Hematopoietic multipotent progenitor cell treated with erythropoietin and hydrocortisone succinate and interleukin-3 and kit ligand, for 17 days (in vitro differentiated cells): ENCODE measurements at regions not wholly inside any gene's neighbourhood (a gene's known extent, or its start where the extent isn't known, plus 50 kb on each side); places are given as distances from the start of the nearest gene placed in this dataset.

Source experiments
- DNase-seq: peaks from one replicate; pipeline ENCODE4 v3.0.0-alpha.2; 2015; ENCODE audit warnings: low spot score

DNA sequence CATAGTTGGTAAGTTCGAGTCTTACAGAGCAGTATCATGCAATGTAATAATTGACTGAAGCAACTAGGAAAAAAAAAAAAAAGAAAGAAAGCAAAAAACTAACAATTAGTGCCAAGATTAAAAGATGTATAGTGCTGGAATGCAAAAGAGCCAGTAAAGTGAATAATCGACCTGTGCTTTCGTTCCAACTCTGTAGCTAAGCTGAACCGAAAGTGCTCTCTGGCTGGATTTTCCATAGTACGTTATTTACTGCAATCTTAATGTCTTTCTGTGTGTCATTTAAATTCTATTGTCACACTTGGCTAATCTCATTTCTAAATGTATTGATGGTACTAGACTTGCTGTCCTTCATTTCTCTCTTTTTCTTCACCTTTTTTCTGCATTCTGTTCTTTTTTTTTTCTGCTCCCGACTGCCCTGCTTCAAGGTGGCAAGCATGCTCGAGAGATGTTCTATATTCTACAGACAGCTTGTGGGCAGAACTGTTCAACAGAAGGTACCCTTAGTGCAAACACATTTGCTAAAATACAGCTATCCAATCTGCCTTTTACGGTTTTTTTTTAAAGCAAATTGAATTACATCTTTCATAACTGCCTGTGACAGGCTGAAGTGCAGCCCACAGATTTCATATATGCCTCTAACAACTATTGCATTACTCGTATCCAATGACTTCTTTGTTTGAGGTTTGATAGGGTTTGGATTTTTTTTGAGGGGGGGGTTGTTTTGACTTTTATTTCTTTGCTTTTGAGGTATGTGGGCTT is 204.2 kb upstream of the MTNR1B start:
- DNase-seq: no peak

DNA sequence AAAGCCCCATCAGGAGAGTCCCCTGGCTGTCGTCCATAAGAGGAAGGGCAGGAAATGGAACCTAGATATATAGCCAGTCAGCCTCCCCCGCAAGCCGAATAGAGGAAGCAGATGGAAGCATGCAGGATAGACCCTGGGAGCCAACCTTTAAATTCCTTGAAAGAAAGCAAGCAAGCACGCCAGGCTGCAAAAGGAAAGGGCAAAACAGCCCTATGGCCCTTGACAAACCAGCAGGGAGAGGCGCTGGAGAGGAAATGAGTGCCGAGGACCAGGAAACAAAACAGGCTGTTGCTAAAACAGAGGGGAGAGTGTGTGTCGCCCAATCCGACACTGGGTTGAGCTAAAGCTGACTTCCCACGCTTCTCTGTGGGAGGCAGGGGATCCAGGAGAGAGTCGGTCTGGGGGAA is 203.5 kb upstream of the MTNR1B start:
- DNase-seq: no peak

DNA sequence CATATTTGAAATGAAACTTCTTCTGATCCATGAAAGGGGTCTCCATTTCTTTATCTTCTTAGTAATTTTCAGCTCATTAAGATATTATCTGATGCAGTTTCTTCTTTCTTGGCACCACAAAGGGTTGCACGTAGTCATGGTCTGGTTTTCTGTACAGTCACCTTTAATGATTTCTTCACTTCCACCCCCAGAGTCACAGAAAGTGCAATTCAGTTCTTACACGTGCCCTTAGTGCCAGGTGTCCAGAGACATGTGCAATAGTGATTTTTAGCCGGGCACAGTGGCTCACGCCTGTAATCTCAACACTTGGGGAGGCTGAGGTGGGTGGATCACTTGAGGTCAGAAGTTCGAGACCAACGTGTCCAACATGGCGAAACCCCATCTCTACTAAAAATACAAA is 202.8 kb upstream of the MTNR1B start:
- DNase-seq: no peak

DNA sequence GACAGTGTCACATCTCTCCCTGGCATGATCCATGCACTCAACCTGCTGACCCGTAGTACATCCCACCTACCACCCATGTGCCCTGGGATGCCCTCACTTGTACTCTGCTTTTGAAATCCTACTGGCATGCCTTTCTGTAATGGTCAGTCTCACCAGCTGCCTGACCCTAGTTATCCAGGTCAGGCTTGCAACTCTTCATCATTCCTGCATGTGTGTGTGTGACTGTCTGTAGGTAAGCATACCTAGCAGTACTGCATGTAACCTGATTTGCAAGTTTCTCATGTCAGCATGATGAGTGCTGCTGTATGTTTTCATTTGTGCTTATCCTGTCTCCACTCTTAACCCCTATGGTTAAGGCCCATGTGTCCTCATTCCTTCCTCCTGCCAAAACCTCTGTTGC is 202.0 kb upstream of the MTNR1B start:
- no peak for DNase-seq

DNA sequence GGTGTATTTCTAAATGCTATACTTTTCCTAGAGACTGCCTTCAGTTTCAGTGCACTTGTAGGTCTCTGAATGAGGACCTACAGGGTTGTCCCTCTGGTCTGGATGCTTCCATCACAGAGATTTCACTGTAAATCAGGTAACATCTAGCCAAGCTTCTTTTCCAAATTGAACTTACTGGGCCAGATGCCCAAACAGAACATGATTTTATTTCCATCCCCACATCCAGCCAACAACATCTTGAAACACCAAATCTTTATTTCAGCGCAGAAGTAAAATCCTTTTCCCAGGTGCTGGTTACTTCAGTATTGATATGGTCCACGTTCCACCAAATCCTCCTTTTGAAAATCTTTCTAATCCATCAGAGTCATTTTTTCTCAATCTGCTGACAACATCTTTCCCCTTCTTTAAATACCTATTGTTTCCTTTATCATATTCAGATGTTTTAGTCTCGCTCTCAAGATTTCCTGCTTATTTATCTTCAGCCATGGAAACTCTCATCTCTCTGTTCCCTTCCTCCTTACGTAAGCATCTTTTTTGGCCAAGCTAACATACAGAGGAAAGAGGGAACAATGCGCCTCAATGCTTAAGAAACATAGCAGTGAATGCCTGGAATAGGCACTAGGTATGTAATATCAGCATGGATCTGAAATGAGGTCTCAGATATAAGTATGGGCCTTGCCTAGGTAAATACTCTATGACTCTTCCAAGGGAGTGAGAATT is 201.2 kb upstream of the MTNR1B start:
- no peak for DNase-seq

DNA sequence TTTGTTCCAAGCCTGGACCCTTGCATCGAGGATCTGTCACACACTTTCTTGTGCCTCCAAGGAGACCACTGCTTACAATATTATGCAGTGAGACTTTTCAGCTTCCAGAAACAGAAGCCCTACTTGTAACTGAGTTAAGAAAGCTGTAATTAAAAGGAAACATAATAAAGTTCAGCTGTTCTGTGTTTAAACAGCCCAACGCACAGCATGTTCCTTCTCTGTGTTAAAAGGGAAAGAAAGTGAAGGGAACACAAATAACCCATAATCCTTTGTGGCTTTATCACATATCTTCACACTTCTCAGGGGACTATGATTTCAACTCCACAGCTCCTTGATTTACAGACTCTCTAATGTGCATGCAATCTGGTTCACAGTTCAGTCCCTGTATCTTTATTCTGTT is 200.3 kb upstream of the MTNR1B start:
- no peak for DNase-seq

DNA sequence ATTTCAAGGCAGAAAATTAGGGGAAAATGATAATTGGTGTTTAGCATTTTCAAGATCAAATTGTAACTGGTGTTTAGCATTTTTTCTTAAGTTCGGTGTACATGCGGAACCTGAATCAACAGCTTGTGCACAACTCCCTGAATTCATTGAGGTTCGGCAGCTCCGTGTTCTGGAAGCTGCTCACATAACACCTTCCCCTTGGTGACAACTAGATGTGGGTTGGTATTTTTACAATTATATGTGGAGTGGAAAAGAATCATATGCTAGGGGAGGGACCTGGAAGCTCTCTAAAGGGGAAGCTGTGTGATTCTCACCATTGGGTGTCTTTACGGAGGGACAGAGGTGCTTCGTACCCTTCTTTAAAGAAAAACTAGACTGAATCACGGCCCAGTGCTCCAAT is 199.0 kb upstream of the MTNR1B start:
- DNase-seq: no peak

DNA sequence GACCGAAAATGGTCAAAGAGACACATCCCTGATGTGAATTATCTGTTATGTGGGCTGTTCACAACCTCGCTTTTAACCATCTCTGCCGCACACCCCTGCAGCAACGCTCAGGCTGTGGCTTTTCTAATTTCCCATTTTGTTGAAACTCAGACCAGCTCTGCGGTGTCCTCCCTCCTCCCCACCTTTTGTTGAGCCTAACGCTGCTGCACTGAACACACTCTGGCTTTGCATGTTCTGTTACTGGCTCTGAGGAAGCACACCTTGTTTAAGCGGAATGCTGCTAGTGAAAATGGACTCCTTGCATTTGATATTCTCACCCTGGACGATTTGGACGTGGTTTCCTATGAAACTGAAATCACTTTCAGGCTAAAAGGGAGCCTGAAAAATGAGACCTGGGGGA is 198.5 kb upstream of the MTNR1B start:
- no peak for DNase-seq

DNA sequence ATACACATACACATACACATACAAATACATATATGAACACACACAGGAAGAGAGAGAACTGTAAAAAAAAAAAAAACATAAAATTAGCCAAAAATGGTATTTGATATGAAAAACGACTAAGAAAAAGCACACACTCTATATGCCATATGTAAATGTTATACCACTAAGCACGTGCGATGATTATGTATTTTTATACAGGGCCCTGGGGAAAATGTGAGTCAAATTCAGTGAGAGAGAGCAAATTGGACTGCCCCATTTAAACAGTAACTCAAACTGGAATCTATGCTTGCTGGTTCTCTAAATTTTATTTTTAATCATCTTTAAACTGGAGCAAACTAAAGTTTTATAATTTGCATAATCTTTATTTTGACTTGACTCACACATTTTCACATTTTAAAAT is 197.8 kb upstream of the MTNR1B start:
- DNase-seq: no peak

DNA sequence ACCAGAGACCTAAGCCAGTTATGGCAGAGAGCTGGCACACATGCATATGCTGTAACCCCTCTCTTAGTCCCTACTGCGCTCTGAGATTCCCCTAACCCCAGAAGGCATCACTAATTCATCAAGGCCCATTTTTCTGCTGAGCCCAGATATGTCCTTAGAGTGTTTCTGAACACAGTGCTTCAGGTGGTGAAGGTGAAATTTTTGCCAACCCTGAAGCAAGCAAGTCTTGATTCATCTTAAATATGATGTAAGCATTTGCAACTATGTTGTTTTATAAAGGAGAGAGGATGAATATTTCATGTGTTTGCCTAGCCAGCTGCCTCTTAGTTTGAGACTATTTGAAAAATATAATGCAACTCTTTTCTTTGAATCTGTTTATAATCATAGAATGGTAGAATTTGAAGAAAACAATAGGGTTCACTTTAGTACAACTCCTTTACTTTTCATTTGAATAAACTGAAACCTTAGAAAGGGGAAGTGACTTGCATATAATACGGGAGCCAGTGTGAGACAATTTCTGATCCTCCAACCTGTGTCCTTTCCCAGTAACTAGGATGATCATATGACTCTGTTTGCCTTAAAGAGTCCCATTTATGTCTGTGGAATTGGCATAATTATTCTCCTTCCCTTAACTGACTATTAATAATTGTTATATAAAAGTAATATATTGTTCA is 194.3 kb upstream of the MTNR1B start:
- no peak for DNase-seq

DNA sequence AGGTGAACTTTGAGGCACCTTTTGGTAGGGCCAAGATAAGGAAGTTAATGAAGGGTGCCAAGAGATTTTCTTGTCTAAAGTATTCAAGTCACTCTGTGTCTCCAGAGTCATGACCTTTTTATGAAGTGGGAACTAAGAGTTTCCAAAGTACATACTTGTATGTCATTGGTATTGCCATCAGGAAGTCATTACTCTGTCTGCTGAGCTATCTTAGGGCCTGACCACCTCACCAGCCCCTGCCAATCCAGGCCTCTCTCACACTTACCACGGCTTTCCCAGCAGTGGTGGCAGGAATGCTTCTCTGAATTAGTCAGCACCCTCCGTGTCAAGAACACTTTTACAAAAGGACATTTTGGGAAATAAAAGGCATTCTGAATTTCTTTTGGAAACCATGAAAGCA is 192.8 kb upstream of the MTNR1B start:
- no peak for DNase-seq

DNA sequence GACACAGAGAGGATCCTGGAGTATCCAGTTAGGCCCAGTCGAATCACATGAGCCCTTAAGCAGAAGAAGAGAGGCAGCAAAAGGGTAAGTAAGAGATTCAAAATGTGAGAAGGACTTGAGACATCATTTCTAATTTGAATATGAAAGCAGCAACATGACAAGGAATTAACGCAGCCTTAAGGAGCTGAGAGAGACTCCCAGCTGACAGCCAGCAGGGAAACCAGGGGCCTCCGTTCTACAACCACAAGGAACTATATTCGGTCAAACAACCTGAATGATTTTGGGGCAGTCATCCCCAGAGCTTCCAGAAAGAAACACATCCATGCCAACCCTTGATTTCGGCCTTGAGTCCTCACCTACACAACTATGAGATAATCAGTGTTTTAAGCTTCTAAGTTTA is 189.7 kb upstream of the MTNR1B start:
- no peak for DNase-seq

DNA sequence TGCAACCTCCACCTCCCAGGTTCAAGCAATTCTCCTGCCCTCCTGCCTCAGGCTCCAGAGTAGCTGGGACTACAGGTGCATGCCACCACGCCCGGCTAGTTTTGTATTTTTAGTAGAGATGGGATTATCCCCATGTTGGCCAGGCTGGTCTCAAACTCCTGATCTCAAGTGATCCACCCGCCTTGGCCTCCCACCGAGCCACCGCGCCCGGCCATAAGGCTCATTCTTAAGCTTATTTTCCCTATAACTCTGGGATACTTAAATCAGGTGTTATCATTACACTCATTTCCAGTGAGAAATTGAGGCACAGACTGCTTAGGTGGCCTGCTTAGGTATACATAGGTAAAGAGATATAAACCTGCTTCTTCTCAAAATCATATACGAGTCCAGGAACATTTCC is 188.3 kb upstream of the MTNR1B start:
- no peak for DNase-seq

DNA sequence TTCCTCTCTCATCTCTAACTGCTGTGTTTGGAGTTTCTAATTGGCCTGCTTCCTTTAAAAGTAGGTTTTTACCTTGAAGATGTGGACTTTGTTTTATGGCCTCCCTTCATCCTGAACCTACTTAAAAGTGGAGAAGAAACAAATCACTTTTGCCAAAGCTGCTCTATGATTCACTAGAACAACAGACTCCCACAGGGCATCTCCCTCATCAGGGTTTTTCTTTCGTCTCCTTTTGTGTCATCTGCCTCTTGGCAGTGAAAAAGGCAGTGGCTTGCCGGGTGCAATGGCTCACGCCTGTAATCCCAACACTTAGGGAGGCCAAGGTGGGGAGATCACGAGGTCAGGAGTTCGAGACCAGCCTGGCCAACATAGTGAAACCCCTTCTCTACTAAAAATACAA is 186.6 kb upstream of the MTNR1B start:
- DNase-seq: no peak

DNA sequence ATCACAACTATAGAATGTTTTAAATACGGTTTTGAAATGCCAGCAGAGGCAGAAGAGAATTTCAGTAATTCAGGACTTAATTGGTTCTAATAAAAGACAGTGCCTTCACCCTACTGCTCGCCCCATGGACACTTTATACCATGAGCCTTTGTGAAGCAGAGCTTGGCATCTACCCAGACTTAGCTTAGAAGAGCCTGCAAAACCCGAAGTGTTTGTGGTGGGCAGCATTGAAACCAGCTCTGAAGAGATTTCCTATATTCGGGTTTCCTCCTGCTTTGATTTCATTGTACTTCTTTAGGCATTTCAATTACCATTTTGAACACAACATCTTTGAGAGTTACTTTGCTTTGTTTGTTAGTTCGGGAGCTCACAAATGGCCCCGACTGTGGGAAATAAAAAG is 185.1 kb upstream of the MTNR1B start:
- no peak for DNase-seq

DNA sequence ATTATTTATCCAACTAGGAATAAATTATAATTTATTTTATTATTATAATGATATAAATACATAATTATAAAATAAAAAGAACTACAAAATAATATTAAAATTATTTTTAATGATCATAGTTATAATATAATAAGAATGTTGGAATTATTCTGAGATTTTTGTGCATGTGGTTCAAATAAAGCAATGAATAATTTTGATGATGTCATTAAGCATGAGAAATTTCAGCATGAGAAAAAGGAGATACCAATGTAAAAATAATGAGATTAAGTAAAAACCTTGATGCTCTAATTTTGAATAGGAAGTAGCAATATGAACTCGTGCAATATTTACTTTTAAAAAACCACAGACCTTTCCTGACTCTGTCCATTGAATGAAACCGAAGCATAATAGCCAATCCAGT is 181.8 kb upstream of the MTNR1B start:
- no peak for DNase-seq

DNA sequence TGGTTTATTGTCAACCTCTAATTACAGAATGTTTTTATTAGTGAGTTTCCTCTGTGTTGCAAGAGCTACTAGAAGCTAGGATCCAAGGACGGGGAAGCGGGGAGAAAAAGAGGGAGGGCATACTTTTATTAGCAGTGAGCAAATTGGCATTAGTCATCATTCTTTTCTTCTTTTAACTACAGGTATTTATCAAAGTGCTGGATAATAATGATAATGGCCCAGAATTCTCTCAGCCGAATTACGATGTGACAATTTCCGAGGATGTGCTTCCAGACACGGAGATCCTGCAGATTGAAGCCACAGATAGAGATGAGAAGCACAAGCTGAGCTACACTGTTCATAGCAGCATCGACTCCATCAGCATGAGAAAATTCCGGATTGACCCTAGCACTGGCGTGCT is 179.7 kb upstream of the MTNR1B start:
- DNase-seq: no peak

DNA sequence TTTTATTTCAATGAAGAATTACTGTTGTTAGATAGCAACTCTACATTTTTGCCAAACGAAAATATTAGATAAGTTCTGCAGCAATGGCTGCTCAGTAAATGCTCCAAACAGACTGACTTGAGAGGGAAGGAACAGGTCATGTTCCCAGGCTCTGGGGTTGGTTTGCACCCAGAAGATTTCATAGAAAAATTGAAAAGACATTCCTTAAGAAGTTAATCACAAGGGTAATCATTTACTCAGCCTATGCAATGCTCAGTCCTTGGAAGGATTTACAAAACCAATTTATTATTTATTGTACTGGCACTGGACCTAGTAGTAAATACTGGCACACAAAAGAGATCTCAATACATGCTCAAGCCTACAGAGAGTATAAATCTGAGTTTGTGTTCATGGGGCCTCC is 179.1 kb upstream of the MTNR1B start:
- no peak for DNase-seq

DNA sequence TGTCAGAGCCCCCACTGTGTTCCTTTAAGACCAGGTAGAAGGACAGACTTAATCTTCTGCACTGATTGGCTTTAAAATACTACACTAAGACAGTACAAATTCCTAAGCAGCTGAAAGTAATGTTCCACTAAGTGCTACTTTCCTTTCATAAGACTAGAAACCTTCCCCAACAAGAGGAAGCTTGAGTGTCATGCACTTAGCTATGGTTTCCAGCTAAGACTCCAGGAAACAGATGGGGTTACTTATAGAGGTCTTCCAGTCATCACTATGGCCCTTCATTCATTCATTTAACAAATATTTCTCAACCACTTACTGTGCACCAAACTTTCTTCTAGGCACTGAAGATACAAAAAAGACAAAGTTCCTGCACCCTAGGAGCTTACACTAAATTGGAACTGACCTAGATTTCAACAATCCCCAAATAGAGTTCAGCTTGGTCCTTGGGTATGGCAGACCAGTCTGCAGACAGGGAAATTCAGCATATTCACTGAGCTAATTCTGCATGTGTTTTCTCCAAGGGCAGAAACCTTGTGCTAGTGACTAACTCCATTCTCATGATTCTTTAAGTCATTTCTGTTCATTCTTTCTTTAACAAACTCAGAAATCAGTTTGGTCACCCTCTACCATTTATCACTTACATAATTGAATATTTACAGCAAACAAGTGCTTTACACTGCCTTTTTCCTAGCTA is 178.4 kb upstream of the MTNR1B start:
- no peak for DNase-seq

DNA sequence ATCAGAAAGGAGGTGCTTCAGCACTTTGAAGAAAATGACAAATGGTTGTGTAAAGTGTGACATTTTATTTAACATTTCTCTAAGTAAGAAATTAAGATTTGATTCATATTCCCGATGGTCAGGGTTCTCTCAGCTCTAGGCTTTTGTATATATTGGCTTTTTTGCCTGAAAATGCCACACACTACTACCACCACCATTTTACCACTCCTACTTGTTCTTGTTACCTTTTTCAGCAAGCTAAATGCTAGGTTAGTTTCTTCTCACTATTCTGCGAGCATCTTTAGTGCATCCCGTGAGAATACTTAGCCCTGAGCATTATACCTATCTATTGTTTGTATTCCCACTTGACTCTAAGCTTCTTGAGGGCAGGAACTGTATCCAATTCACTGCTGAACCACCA is 177.6 kb upstream of the MTNR1B start:
- DNase-seq: no peak

DNA sequence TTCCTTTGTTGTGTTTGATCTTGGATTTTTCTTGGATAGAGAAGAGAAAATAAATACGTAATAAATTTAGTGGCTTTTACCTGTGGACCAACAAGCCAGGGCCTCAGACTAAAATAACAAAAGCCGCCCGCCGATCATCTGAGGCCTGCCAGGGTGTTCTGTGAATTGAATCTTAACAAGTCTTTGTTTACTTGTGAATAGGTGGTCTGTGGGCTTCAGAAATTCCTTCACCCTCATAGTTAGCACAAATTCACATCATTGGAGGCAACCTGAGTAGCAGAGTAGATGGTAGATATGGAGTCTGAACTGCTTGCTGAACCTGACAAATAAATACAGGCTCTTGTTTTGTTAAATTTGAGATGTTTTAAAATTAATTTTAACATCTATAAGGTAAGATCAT is 176.3 kb upstream of the MTNR1B start:
- no peak for DNase-seq

DNA sequence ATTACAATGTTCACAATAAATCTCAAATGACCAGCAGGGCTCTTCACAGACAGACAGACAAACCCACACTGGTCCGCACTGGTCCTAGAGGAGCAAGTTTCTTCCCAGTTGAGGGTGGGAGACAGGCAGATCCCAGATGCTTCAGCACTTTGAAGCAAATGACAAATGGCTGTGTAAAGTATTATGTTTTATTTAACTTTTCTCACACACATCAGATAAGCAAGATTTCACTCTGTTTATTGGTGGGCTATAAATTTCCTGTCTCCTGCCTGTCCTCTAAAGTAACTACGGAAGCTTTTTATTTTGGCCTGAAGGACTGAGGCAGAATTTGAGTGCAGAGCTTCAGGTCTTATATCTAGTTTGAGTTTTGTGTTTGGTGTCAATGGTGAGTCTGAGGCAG is 174.7 kb upstream of the MTNR1B start:
- no peak for DNase-seq

DNA sequence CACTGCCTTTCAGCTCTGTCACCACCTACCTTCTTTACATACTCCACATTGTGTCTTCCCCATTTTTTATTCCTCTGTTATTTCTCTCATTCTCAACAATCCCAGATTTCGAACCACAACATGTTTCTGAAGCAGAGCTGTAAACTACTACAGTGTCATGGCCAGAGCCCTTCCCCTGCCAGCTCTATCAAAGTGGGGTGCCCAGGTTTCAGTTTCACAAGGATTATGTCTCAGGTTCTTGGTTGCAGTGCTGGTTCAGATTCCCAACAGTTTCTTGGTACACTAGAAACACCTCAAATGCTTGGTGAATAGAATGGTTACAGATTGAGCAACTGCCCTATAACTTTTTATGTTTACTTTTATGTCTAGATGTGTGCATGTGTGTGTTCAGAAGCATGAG is 172.7 kb upstream of the MTNR1B start:
- no peak for DNase-seq
